ENCODE measurements at regions not wholly inside any gene's neighbourhood (a gene's known extent, or its start where the extent isn't known, plus 50 kb on each side); places are given as distances from the start of the nearest gene placed in this dataset.

DNA sequence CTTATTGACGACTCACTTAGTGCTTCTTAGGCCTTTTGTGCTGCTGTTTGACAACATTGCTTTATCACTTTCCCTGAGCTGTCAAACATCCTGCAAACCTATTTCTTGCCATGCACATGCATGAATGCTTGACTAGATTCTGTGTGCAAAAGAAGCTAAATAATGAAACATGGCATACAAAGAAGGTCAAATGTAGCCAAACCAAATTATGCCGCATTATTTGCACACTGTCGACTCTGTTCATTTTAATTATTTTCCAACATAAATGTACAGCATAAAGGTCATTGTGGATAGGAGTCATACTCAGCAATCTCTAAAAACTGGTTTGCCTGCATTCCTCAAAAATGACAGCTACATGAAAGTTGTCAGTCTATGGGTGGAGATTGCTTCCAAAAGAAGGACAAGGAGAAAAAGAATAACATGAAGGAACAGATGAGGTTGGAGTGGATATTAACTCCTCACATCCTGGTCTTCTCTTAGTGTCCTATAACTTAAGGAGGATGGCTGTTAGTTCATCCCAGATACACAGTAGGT is 123.1 kb upstream of the STXBP5 start:
- Histone ChIP-seq H3K4me3 (ENCODE audit: low read depth, low read length) (no peak overlapping the region), H3K36me3 (ENCODE audit: control insufficient read depth, insufficient read depth, low read length) (no peaks in the 10 kb centered on the region), H3K9ac (ENCODE audit: low read depth, low read length) (no peak overlapping the region), H3K27me3 (ENCODE audit: control insufficient read depth, insufficient read depth, low read length) (no peaks in the 10 kb centered on the region), H3K27ac (ENCODE audit: low read depth, low read length) (no peak overlapping the region), H3K9me3 (ENCODE audit: control insufficient read depth, insufficient read depth, low read length) (no peaks in the 10 kb centered on the region), H3K4me1 (ENCODE audit: control insufficient read depth, insufficient read depth, low read length) (no peaks in the 10 kb centered on the region)

DNA sequence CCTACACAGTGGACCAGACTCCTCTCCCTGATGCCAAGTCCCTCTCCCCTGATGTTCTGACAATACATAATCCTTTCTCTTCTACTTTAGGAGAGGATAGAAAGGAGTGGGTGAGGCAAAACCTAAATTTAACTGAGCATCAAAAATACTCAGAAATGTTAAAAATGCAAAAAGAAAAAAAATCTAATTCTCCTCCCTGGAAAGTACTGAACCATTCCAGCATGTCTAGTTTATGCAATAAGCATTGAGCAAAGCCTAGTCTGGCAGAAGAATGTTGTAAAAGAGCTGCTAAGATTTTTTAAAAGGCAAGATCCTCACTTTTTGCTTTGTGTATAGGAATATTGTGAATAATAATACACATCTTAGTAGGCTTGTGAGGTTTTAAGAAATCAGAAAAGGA is 116.6 kb upstream of the STXBP5 start:
- Histone ChIP-seq H3K27me3 (ENCODE audit: control insufficient read depth, insufficient read depth, low read length) (no peaks in the 10 kb centered on the region), H3K4me3 (ENCODE audit: low read depth, low read length) (no peak overlapping the region)

DNA sequence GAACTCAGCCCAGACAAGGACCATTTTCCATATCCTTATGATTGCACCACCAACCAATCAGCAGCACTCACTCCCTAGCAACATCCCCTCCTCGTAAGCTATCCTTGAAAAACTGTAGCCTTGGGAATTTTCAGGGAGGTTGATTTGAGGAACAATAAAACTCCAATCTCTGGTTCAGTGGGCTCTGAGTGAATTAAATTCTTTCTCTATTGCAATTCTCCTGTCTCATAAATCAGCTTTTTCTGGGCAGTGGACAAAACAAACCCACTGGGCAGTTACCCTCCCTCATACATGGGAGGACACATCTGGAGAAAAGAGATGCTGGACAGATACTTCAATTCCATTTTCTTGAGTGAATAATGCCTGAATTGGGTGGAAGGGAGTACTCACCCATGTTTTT is 115.4 kb upstream of the STXBP5 start:
- Histone ChIP-seq H3K9me3 (ENCODE audit: control insufficient read depth, insufficient read depth, low read length) (no peaks in the 10 kb centered on the region), H3K27ac (ENCODE audit: low read depth, low read length) (no peak overlapping the region), H3K4me3 (ENCODE audit: low read depth, low read length) (no peak overlapping the region), H3K4me1 (ENCODE audit: control insufficient read depth, insufficient read depth, low read length) (no peaks in the 10 kb centered on the region), H3K9ac (ENCODE audit: low read depth, low read length) (no peak overlapping the region), H3K27me3 (ENCODE audit: control insufficient read depth, insufficient read depth, low read length) (no peaks in the 10 kb centered on the region), H3K36me3 (ENCODE audit: control insufficient read depth, insufficient read depth, low read length) (no peaks in the 10 kb centered on the region)

More for the DNA sequence above, 116.6 kb upstream of the STXBP5 start:
- no peak overlapping the region for H3K9ac ChIP-seq (ENCODE audit: low read depth, low read length)
- H3K36me3 ChIP-seq (ENCODE audit: control insufficient read depth, insufficient read depth, low read length), result no peaks in the 10 kb centered on the region
- H3K4me1 ChIP-seq (ENCODE audit: control insufficient read depth, insufficient read depth, low read length), result no peaks in the 10 kb centered on the region
- no peaks in the 10 kb centered on the region for H3K9me3 ChIP-seq (ENCODE audit: control insufficient read depth, insufficient read depth, low read length)
- no peak overlapping the region for H3K27ac ChIP-seq (ENCODE audit: low read depth, low read length)

DNA sequence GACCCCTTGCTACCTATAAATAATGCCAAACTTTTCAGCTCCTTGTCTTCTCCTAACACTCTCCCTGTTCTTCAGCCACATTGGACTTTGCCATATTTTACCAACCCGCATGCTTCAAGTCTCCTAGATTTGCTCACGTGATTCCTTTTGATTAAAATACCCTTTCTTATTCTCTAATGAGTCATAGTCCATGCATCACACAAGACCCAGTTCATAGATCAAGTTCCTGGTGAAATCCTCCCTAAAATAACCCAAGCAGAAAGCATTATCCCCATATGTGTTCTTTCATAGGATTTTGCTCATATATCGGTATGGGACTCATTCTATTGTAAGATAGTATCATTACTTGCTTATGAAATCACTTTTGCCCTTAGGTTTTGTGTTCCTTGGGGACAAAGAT is 108.9 kb upstream of the STXBP5 start:
- H3K36me3 ChIP-seq (ENCODE audit: control insufficient read depth, insufficient read depth, low read length), result no peaks in the 10 kb centered on the region
- H3K4me3 ChIP-seq (ENCODE audit: low read depth, low read length), result no peak overlapping the region
- no peak overlapping the region for H3K27ac ChIP-seq (ENCODE audit: low read depth, low read length)
- H3K27me3 ChIP-seq (ENCODE audit: control insufficient read depth, insufficient read depth, low read length), result no peaks in the 10 kb centered on the region
- H3K9ac ChIP-seq (ENCODE audit: low read depth, low read length), result no peak overlapping the region
- H3K9me3 ChIP-seq (ENCODE audit: control insufficient read depth, insufficient read depth, low read length), result no peaks in the 10 kb centered on the region
- no peaks in the 10 kb centered on the region for H3K4me1 ChIP-seq (ENCODE audit: control insufficient read depth, insufficient read depth, low read length)

DNA sequence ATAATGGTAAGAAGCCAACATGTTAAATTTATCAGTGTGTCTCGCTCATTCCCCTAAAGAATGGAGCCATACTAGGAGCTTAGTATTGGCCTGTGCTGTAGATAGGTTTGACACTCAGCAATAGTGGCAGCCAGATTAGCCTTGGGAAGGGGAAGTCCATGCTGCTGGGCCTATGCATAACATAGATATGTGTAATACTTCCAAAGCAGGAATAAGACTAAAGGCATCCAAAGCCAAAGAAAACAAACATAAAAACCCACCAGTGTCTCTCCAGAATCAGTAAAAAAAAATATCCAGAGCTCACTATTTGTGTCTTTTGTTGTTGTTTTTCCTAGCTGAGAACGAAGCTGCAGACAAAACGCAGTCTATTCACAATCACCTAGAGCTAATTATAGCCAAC is 104.2 kb upstream of the STXBP5 start:
- H3K27me3 ChIP-seq (ENCODE audit: control insufficient read depth, insufficient read depth, low read length), result no peaks in the 10 kb centered on the region
- H3K27ac ChIP-seq (ENCODE audit: low read depth, low read length), result no peak overlapping the region
- H3K4me3 ChIP-seq (ENCODE audit: low read depth, low read length), result no peak overlapping the region
- H3K9me3 ChIP-seq (ENCODE audit: control insufficient read depth, insufficient read depth, low read length), result no peaks in the 10 kb centered on the region
- no peaks in the 10 kb centered on the region for H3K4me1 ChIP-seq (ENCODE audit: control insufficient read depth, insufficient read depth, low read length)
- H3K36me3 ChIP-seq (ENCODE audit: control insufficient read depth, insufficient read depth, low read length), result no peaks in the 10 kb centered on the region
- H3K9ac ChIP-seq (ENCODE audit: low read depth, low read length), result no peak overlapping the region

DNA sequence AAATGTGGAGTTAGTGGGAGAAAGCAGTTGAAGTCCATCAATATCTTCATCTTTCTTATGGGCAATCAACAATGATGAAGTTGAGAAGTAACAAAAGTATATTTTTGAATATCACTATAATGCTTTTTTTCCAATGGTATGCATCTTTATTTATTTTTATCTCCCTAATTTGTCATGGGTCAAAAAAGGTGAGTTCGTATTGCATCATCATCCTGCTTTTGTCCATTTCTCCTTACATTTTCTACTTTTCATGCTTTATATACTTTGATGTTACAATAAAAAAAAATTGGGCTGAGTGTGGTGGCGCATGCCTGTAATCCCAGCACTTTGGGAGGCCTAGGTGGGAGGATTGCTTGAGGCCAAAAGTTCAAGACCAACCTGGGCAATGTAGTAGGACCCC is 101.2 kb upstream of the STXBP5 start:
- Histone ChIP-seq H3K27ac (ENCODE audit: low read depth, low read length) (no peak overlapping the region), H3K9me3 (ENCODE audit: control insufficient read depth, insufficient read depth, low read length) (no peaks in the 10 kb centered on the region), H3K4me3 (ENCODE audit: low read depth, low read length) (no peak overlapping the region), H3K27me3 (ENCODE audit: control insufficient read depth, insufficient read depth, low read length) (no peaks in the 10 kb centered on the region), H3K36me3 (ENCODE audit: control insufficient read depth, insufficient read depth, low read length) (no peaks in the 10 kb centered on the region), H3K9ac (ENCODE audit: low read depth, low read length) (no peak overlapping the region), H3K4me1 (ENCODE audit: control insufficient read depth, insufficient read depth, low read length) (no peaks in the 10 kb centered on the region)

DNA sequence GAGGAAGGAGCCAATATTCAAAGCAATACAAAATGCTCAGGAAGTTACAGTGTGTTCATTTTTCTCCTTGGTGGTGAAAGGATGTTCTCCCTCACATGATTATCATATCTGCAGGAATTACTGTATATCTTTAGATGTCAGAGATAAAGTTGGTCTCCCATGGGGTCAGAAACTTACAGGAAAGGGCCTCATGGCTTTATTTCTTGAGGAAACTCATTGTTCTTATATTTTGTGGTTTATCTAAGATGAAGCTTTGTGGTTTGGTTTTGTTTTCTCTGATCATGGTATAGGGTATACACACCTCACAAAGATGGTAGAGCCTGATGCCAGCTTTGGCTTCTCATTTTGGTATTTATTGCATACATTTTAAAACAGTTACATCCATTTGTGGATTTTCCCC is 100.5 kb upstream of the STXBP5 start:
- Histone ChIP-seq H3K4me3 (ENCODE audit: low read depth, low read length) (no peak overlapping the region), H3K27me3 (ENCODE audit: control insufficient read depth, insufficient read depth, low read length) (no peaks in the 10 kb centered on the region), H3K27ac (ENCODE audit: low read depth, low read length) (no peak overlapping the region), H3K4me1 (ENCODE audit: control insufficient read depth, insufficient read depth, low read length) (no peaks in the 10 kb centered on the region), H3K36me3 (ENCODE audit: control insufficient read depth, insufficient read depth, low read length) (no peaks in the 10 kb centered on the region), H3K9ac (ENCODE audit: low read depth, low read length) (no peak overlapping the region), H3K9me3 (ENCODE audit: control insufficient read depth, insufficient read depth, low read length) (no peaks in the 10 kb centered on the region)

DNA sequence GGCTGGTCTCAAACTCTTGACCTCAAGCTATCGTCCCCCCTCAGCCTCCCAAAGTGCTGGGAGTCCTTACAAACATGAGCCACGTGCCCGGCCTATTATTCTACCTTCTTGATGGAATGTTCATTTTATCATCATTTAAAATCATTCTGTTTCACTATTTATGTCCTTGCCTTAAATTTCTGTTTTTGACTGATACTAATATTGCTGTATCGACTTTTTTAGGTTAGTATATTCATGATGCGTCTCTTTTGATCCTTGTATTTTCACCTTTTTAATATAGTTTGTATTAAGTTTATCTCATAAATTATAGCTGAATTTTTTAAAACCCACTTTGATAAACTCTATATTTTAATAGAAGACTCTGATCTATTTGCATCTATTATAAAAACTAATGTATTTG is 98.4 kb upstream of the STXBP5 start:
- Histone ChIP-seq H3K27me3 (ENCODE audit: control insufficient read depth, insufficient read depth, low read length) (no peaks in the 10 kb centered on the region), H3K4me3 (ENCODE audit: low read depth, low read length) (no peak overlapping the region), H3K9ac (ENCODE audit: low read depth, low read length) (no peak overlapping the region), H3K27ac (ENCODE audit: low read depth, low read length) (no peak overlapping the region), H3K4me1 (ENCODE audit: control insufficient read depth, insufficient read depth, low read length) (no peaks in the 10 kb centered on the region), H3K36me3 (ENCODE audit: control insufficient read depth, insufficient read depth, low read length) (no peaks in the 10 kb centered on the region), H3K9me3 (ENCODE audit: control insufficient read depth, insufficient read depth, low read length) (no peaks in the 10 kb centered on the region)

DNA sequence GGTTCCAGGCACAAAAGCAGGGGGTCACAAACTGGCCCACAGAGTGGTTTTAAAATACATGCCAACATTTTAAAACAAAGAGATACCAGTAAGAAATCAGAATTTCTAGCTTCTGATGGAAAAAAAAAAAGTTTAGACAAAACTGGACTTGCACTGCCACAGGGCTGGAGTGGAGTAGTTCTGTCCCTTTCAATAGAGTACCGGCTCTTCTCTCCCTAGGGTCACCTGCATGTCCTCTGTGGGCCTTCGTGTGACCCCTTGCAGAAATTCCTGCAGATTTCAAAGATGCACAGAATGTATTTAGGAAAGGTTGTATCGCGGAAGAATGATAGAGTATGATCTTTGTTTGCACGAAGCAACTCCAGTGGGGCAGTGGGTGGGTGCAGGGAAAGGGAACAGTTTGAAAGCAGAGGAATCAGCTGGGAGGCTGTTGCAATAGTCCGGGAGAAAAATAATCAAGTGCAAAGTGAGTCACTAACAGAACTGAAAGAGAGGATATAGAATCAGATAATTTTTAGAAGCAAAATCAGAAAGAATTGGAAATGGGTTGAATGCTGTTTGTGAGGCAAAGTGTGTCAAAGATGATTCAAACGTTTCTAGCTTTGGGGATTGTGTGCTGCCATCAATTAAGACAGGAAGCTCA is 97.3 kb upstream of the STXBP5 start:
- Histone ChIP-seq H3K36me3 (ENCODE audit: control insufficient read depth, insufficient read depth, low read length) (no peaks in the 10 kb centered on the region), H3K9ac (ENCODE audit: low read depth, low read length) (no peak overlapping the region), H3K9me3 (ENCODE audit: control insufficient read depth, insufficient read depth, low read length) (no peaks in the 10 kb centered on the region), H3K27me3 (ENCODE audit: control insufficient read depth, insufficient read depth, low read length) (no peaks in the 10 kb centered on the region), H3K27ac (ENCODE audit: low read depth, low read length) (no peak overlapping the region), H3K4me3 (ENCODE audit: low read depth, low read length) (no peak overlapping the region), H3K4me1 (ENCODE audit: control insufficient read depth, insufficient read depth, low read length) (no peaks in the 10 kb centered on the region)

DNA sequence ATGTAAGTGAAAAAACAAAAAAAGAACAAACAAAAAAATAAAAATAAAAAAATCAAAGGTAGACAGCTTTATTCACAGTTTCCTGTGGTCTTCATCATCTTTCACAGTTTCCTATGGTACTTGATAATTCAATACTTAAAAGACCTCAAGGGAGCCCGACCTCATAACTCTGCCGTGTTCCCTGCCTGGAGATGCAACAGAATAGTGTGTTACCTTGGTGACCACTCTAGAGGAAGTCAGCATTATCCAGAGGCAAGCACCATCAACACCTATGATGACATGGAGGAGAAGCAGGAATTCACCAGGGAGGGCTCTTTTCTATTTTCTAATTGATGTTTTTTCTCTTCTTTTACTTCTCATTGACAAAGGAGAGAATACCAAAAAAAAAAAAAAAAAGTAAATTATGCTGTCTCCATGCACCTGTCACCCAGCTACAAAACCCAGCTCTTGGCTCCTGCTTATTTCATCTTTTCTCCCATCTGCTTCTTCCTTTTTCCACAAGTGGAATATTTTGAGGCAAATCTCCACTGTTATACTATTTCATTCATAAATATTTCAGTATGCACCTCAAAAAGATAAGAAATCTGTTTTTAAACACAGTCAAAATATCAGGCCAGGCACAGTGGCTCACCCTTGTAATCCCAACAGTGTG is 95.8 kb upstream of the STXBP5 start:
- no peak overlapping the region for H3K4me3 ChIP-seq (ENCODE audit: low read depth, low read length)
- H3K27ac ChIP-seq (ENCODE audit: low read depth, low read length), result no peak overlapping the region
- no peaks in the 10 kb centered on the region for H3K27me3 ChIP-seq (ENCODE audit: control insufficient read depth, insufficient read depth, low read length)
- H3K9ac ChIP-seq (ENCODE audit: low read depth, low read length), result no peak overlapping the region
- H3K36me3 ChIP-seq (ENCODE audit: control insufficient read depth, insufficient read depth, low read length), result no peaks in the 10 kb centered on the region
- no peaks in the 10 kb centered on the region for H3K4me1 ChIP-seq (ENCODE audit: control insufficient read depth, insufficient read depth, low read length)
- H3K9me3 ChIP-seq (ENCODE audit: control insufficient read depth, insufficient read depth, low read length), result no peaks in the 10 kb centered on the region

DNA sequence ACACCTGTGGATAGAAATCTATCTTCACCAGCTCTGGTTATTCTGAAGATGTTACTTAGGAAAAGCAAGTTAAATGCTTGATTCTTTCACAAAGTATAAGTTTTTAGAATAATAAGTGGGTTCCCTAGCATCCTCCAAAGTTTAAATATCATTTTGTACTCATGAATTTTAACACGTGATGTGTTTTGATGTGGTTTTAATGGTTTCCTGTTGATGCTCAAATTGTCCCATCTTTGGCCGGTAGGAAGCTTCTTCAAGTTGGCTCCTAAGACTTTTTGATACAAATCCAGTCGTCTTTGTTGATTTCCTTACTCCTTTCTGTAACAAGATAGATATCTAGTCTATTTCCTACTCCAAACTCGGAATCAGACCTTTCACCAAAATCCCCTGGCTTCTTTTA is 94.5 kb upstream of the STXBP5 start:
- Histone ChIP-seq H3K9me3 (ENCODE audit: control insufficient read depth, insufficient read depth, low read length) (no peaks in the 10 kb centered on the region), H3K27ac (ENCODE audit: low read depth, low read length) (no peak overlapping the region), H3K27me3 (ENCODE audit: control insufficient read depth, insufficient read depth, low read length) (no peaks in the 10 kb centered on the region), H3K36me3 (ENCODE audit: control insufficient read depth, insufficient read depth, low read length) (no peaks in the 10 kb centered on the region), H3K4me1 (ENCODE audit: control insufficient read depth, insufficient read depth, low read length) (no peaks in the 10 kb centered on the region), H3K4me3 (ENCODE audit: low read depth, low read length) (no peak overlapping the region), H3K9ac (ENCODE audit: low read depth, low read length) (no peak overlapping the region)
